HG02642 (cell line): ENCODE measurements at regions not wholly inside any gene's neighbourhood (a gene's known extent, or its start where the extent isn't known, plus 50 kb on each side); places are given as distances from the start of the nearest gene placed in this dataset.
"Not testable (repeated sequence)": the region's sequence is repeated elsewhere in the genome, so short reads cannot be mapped to it uniquely, and the experiment has no call there.

Experiments
- ATAC-seq: cut with Tn5 transposase; IDR thresholded peaks from one replicate; pipeline ENCODE4 v1.9.1; 2021; ENCODE audit warnings: mild to moderate bottlenecking; ENCODE audit not compliant: unreplicated experiment, poor library complexity

DNA sequence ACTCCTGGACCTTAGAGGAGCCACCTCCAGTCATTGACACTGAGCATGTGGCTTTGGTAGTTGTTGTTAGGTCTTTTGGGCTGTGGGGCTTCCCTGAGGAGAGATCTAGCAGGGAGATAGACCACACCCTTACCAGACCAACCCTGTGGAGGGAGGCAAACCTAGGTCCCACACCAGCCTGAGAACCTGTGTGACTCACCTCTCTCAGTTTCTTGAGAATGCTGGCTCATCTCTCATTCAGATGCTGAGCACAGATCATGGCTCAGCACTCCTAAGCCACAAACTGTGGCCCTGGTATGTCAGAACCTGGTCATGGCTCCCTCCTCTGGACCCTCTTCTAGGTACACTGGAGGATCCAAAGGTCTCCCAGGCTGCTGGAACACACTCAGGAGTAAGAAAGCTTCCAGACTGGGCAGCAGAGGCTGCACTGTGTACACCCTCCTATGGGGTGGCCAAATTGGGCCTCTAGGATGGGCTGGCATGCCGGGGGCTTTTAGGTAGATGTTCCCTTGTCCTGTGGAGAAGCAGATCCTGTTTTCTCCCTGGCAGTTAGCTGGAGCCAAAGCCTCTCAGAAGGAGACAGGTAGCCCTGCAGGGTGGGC is 1294.5 kb downstream of the KHDRBS2 start:
- ATAC-seq, result no peak

DNA sequence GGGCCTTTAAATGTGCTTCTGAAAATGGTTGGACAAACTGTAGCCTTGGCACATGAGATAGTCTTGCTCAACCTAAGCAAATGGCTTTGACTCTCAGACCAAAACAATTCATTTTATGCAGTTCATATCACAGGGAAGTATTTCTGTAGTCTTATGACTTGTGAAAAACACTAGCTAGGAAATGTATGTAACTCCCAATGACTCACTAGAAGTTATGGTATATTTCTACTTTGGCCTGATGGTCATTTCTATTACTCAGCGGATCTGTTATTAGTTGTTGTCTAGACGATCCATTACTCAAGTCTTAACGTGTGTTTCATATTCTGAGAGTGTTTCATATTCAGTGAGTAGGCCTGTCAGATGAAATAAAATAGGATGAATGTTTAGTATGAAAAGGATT is 1333.5 kb downstream of the KHDRBS2 start:
- no peak for ATAC-seq

DNA sequence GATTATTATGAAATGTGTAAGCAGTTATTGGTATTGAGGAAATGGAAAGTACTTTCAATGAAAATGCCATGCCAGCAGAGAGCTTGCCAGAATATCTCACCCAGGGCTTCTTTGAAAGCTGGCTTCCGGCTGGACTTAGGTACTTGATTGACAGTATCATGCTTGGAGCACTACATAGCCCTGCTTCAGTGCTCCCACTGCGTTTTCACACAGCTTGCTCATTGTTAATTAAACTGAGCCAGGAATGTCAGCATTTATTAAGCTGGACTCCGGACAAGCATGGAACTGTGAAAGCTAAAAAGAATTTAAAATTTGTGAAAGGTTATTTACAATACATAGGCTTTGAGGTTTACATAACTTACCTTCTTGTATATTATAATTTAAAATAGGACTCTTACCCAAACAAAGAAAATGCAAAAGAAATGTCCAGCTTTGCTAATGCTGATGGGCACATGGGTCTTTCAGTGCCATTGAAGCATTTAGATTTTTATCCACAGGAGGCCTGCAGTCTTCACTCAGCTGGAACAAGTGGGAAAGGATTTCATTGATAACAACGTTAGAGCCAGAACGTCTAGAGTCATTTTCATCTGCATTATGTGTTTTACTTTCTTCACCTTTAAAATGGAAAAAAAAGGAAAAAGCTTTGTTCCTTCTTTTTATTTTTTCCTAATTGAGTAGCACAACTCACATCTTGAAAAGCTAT is 1335.7 kb downstream of the KHDRBS2 start:
- not testable (repeated sequence) for ATAC-seq

DNA sequence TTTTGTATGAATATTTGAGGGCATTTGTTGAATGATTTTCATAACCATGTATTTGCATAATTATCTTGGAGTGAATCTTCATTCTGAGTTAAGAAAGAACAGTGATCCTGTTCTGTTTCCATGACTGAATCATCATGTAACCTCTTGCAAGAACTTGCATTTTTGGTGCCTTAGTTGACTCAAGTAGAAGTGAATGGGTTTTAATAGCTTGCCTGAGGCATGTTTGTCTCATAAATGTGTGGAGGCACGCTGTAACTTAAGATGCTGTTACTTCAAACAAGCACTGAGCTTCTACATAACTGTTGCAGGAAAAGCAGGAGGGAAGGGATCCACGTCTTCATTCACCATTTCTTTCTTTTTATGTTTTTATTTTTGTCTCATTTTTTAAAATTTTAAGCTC is 1338.6 kb downstream of the KHDRBS2 start:
- ATAC-seq, result not testable (repeated sequence)

DNA sequence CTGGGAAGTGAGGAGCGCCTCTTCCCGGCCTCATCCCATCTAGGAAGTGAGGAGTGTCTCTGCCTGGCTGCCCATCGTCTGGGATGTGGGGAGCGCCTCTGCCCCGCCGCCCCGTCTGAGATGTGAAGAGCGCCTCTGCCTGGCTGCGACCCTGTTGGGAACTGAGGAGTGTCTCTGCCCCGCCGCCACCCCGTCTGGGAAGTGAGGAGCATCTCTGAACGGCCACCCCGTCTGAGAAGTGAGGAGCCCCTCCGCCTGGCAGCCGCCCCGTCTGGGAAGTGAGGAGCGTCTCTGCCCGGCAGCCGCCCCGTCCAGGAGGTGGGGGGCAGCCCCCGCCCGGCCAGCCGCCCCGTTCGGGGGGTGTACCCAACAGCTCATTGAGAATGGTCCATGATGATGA is 1341.2 kb downstream of the KHDRBS2 start:
- not testable (repeated sequence) for ATAC-seq

DNA sequence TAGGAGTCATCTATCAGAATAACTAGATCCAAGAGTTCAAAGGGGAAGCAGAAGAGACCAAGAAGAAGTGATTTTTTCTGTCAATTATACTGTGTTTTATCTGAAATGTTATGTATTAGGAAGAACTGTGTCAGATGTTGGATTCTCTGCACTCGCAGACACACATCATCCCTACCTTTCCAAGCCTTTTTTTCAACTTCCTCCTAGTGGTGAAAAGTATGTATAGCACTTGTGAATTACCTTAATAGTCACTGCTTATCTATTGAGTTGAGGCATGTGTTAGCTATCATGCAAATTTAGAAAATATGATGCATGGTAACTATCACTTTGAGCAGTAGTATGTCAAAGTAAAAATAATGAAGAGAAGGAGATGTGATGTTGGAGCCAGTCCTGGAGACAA is 1350.1 kb downstream of the KHDRBS2 start:
- peak; percentile 63 for ATAC-seq

DNA sequence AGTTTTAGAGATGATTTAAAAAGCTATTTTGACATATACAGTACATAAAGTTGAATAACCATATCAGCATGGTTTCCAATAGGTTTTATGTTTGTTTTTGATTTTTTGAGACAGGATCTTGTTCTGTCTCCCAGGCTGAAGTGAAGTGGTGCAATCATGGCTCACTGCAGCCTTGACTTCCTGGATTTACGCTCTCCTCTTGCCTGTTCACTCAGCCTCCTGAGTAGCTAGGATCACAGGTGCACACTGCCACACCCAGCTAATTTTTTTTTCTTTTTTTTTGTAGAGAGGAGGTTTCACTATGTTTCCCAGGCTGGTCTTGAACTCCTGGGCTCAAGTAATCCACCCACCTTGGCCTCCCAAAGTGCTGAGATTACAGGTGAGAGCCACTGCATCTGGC is 1366.4 kb downstream of the KHDRBS2 start:
- ATAC-seq, result not testable (repeated sequence)

DNA sequence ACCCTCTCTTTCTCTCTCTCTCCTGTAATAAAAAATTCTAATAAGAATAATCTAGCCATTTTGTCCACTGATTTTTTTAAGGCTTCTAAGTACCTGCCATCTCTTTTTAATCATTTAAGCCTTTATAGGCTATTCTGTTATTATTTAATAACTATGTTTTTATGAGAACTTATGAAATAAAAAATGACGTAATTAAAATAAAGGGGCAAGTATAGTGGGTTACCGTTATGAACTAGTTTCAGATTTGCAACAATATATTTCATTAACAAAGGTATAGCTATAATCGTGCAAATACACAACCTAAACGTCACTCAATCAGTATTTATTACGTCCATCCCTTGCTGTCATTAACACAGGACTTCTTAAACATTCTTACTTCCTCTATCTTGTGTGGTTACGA is 1382.2 kb downstream of the KHDRBS2 start:
- not testable (repeated sequence) for ATAC-seq

DNA sequence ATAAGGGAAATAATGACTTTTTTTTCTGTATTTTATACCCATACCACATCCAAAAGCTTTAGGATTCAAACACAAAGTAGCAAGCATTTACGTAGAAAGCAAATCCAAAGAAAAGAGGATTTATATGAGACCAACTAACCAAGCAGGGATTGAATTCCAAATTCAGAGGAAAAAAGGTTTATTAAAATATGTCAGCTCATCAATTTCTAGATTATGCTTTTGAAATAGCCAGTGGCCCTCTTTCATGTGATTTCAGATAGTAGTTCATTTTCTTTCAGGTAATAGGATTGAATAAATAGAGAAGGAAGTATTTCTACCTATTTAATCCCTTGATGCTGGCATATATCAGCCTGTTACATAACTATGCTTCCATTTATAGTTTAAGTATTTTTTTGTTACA is 1392.7 kb downstream of the KHDRBS2 start:
- not testable (repeated sequence) for ATAC-seq

DNA sequence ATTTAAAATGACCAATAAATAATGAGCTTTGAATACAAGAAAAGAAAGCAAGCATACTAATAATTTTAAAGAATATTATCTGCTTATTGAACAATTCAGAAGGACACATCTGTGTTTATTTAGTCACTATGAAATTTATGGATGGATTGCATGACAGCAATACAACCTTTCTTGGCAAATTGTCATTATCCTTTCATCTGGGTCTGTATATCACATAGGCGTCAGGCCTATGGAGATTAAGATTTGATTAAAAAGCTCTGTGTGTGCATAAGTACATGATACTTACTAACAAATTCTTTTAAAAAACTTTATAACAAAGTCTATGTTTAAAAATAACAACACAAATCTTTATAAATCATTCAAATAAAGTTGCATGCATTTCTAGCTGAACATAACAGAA is 1394.4 kb downstream of the KHDRBS2 start:
- ATAC-seq, result no peak

DNA sequence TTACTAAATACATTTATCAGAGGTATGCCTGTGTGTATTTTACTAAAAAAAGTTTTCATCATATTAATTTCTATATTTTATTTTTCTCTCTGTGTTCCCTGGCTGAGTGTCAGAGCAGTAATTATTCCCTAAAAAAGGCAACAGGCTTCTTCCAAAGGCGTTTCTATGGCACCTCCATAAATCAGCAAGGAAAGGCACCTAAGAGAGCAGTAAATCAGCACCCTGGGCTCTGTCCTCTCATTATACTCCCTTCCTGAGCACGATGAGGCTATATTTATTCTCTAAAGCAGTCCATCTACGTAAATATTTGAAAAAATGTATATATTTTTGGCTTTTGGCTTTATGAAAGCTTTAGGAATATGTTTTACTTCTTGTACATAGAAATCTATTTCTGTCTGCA is 1408.6 kb downstream of the KHDRBS2 start:
- ATAC-seq, result not testable (repeated sequence)

DNA sequence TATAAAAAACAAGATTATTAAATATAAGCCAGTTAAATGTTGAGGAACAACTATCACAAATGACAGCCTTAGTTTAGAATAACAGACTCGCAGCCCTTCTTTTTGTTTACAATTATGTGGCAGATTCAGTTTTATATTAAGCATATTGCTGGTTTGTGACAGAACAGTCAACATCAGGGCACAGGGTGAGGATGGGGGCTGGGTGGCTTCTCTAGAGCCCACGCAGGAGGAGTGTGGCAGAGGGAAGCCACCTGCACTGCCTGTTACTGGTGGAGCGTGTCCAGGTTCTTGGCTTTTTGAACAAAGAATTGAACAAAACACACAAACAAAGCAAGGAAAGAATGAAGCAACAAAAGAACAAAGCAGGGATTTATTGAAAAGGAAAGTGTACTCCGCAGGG is 1415.2 kb downstream of the KHDRBS2 start:
- ATAC-seq, result not testable (repeated sequence)

DNA sequence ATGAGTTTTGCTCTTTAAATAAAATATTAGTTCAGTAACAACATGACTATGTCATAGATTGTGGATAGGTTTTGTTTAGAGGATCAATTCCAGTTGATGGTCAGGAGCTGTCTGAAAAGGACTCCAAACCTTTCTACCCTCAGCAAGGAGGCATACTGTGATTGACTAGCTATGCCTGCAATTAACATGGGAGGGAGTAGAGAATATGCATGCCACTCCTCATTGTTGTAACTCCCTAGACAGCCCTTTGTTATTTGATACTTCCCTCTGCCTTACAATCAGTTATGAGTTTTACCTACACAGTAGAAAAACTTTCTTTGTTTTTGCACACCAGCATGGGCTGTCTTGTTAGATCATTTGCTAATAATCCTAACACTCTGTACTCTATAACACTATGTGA is 1418.5 kb downstream of the KHDRBS2 start:
- ATAC-seq, result no peak

DNA sequence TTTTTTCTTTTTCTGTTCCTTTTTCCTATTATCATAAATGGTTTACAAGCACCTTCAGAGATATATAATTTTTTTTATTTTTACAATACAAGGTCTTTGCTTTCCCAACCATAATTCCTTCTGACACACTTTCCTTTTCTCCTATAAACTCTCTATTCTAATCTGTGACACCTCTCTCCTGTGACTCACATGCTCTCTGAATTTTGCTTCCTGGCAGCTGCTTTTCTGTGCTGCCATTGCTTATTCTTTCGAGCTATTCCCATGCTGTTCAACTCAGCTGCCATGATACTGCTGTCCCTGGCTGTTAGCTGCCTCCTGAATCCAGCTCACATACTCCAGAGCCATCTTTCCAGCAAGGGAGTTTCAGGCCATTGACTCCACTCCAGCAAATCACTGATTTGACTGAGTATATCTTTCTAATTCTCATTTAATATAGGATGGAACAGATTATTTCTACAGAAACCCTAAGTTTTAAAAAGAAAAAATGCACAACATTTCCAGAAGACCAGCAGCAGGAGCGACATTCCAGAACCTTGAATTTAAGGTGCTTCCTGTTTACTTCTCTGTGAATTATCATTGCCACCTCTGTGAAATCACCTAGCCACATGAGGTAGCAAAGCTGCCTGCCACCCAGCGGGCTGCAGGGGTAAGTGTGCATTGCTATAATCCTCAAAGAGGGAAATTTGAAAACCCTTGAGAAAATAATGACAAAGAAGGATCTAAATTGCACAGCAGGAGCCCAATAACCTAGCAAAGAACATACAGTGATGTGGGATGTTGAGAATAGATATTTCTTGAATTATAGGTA is 1442.6 kb downstream of the KHDRBS2 start:
- ATAC-seq, result not testable (repeated sequence)

DNA sequence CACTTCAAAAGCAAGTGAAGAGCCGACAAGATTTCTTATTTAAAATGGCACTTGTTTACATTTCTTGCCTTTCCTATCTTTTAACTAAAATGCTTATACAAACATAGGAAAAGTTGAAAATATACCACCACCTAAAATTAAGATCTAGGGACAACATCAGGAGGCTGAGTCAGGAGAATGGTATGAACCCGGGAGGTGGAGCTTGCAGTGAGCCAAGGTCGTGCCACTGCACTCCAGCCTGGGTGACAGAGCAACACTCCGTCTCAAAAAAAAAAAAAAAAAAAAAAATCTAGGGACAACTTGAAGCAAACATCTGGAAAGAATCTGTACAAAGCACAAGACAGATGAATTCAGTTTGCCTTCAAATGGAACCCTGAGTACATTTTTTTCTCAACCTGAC is 1455.3 kb downstream of the KHDRBS2 start:
- not testable (repeated sequence) for ATAC-seq

DNA sequence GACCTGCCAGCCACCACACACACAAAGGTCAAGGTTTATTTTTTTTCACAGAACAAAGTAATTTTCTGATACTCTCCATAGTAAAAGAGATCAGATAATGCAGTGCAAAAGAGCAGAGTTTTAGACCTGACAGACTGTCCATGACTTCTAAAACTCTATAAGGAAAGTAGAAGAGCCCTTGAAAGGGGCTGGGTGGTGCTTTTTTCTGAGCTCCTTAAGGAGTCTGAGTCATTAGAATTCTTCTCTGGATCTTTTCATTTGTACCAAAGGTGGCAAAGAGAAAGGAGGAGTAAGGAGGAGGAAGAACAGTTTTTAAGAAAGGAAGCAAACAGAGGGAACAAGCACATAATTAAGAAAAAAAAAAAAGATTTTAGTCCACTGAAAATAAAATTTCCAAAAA is 1463.4 kb downstream of the KHDRBS2 start:
- not testable (repeated sequence) for ATAC-seq

DNA sequence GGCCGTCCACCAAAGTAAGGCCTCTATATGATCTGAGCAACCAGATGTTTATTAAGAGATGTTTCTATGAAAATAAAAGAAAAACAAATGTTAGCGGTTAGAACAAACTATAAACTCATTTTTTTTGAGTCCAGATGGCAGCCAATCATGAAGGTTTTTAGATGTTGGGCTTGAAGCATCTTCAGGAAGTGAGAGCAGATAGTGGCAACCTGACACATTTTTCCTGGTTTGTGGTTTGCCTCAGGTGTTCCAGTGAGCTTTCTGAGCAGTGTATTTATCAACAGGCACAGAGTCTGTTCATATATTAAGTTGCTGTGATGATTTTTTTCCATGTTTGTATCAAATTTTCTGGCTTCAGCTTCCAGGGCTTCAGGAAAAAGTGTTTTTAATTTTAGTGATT is 1468.0 kb downstream of the KHDRBS2 start:
- not testable (repeated sequence) for ATAC-seq

DNA sequence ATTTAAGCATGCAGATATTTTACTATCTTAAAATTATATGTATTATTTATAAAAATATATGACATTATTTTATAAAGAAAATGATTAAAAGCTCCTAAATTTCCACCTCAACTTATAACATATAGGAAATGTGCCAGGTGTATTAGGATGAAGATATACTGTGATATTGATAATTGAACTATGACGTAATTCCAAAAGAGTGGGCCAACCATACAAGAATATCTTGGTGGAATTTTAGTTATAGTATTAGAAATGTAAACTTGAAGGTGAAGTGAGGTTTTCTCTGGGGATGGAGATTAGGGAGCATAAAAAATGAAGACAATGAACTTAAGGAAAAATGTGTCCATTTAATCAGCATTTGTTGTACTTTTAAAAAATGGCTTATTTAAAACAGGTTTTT is 1471.2 kb downstream of the KHDRBS2 start:
- not testable (repeated sequence) for ATAC-seq

DNA sequence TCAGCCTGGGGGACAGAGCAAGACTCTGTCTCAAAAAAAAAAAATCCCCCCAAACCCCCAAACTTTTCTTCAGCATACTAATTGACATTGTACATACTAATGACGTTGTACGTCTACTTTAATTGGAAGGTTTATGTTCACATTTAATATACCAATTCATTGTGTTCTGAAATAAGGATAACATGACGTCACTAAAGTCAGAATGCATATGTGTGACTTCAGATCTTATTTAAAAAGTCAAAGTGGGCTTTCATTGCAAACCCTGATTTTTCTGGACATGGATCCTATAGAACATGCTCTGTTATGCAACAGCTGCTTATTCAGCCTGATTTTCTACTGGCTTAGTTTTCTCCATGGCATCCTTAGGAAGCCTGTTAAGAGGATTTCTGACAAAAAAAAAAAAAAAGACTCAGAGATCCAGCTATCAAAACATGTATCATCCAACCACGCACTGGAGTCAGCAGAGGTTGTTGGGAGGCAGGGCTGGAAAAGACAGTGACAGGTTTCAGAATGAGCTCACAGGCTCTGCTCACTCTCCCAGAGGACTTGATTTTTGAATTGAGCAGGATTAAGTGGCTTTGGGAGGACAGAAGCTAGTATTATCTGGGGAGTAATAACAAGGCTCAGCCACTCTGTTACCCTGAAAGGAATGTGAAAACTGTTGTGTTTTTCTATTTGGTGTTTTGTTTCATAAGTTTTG is 1472.0 kb downstream of the KHDRBS2 start:
- ATAC-seq, result not testable (repeated sequence)

DNA sequence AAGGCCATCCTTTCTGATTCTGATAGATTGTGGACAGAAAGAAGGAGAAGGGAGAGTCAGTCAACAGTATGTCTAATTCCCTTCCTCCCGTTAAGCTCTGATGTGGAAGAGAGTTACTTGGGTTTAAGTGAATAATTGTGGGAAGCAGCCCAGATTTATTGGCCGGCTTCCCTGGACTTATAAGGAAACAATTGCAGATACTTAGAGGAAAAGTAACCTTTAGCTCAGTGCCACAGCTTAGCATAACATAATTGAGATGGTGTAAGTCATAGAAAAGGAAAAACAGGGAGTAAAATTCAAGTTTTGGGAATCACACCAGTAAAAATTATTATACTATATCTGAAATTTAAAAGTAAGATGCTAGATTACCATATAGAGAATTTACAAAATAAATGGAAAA is 1475.8 kb downstream of the KHDRBS2 start:
- ATAC-seq, result not testable (repeated sequence)

DNA sequence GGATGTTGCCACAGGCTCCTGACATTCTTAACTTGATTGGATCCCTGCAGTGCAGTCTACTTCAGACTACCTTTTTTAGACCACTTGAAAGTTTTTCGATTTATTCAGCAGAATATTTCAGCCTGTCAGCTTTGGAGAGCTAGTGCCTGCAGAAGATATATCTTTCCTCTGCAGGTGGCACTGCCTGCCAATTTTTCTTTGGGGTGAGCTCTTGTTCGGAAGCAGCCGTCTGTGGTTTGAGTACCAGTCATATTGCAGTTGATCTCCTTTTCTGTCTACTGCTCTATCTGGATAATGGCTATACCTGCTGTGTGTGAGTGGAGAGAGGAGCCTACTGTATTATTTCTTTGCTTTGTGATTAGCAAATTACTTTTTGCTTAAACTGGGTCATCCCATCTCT is 1486.9 kb downstream of the KHDRBS2 start:
- not testable (repeated sequence) for ATAC-seq
